Inferior parietal cortex (tissue), 1 donor: ENCODE measurements at regions not wholly inside any gene's neighbourhood (a gene's known extent, or its start where the extent isn't known, plus 50 kb on each side); places are given as distances from the start of the nearest gene placed in this dataset.

Source experiments
- DNase-seq: peaks from one replicate; pipeline ENCODE4 v3.0.0-alpha.2; 2016; ENCODE audit errors: extremely low spot score

GRCh38 chr10:118835682-118836326 lies 81.0 kb upstream of the CACUL1 start:
- no peak for DNase-seq

- DNase-seq: no peak
These were observed 83.6 kb upstream of the CACUL1 start for GRCh38 chr10:118838364-118838763.

GRCh38 chr10:118839348-118839747 lies 84.6 kb upstream of the CACUL1 start:
- no peak for DNase-seq

GRCh38 chr10:118840071-118840775 lies 85.5 kb upstream of the CACUL1 start:
- DNase-seq: no peak

GRCh38 chr10:118840776-118841468 lies 86.2 kb upstream of the CACUL1 start:
- DNase-seq: no peak

- DNase-seq: no peak
These were observed 87.3 kb upstream of the CACUL1 start for GRCh38 chr10:118841881-118842605.

GRCh38 chr10:118842843-118843624 lies 88.3 kb upstream of the CACUL1 start:
- no peak for DNase-seq

- no peak for DNase-seq
These were observed 89.0 kb upstream of the CACUL1 start for GRCh38 chr10:118843647-118844265.

GRCh38 chr10:118844731-118845521 lies 90.2 kb upstream of the CACUL1 start:
- no peak for DNase-seq

- DNase-seq: no peak
These were observed 91.0 kb upstream of the CACUL1 start for GRCh38 chr10:118845776-118846175.

- DNase-seq: peak; percentile 15
These were observed 95.8 kb upstream of the CACUL1 start for GRCh38 chr10:118850418-118851061.

GRCh38 chr10:118851062-118852035 lies 96.6 kb upstream of the CACUL1 start:
- DNase-seq: no peak

GRCh38 chr10:118853916-118854315 lies 99.1 kb upstream of the CACUL1 start:
- no peak for DNase-seq

GRCh38 chr10:118856106-118856505 lies 101.3 kb upstream of the CACUL1 start:
- no peak for DNase-seq

- no peak for DNase-seq
These were observed 111.4 kb upstream of the CACUL1 start for GRCh38 chr10:118865998-118866693.

- DNase-seq: no peak
These were observed 113.0 kb upstream of the CACUL1 start for GRCh38 chr10:118867768-118868167.

- DNase-seq: no peak
These were observed 113.8 kb upstream of the CACUL1 start for GRCh38 chr10:118868589-118868988.
